ENCODE measurements at regions not wholly inside any gene's neighbourhood (a gene's known extent, or its start where the extent isn't known, plus 50 kb on each side); places are given as distances from the start of the nearest gene placed in this dataset.
A peak's percentile ranks its signal among the peaks of the same experiment; 100 is the strongest.

GRCh38 chr7:101686030-101686429, 56.9 kb upstream of the MYL10 start:
- no peak overlapping the region for H3K9ac ChIP-seq (ENCODE audit: low read length)
- H3K36me3 ChIP-seq (replicated peaks; ENCODE audit: low read depth, low read length) = no peaks in the 10 kb centered on the region
- H3K79me2 ChIP-seq (ENCODE audit: low read length) = no peaks in the 10 kb centered on the region
- H4K20me1 ChIP-seq (ENCODE audit: insufficient read depth, low read length) = no peaks in the 10 kb centered on the region
- H3K4me3 ChIP-seq (ENCODE audit: low read length) = no peak overlapping the region
- H3K4me2 ChIP-seq (ENCODE audit: low read length) = no peak overlapping the region
- no peak overlapping the region for H2AFZ ChIP-seq (ENCODE audit: low read depth, low read length)
- H3K27me3 ChIP-seq (ENCODE audit: low read depth, low read length) = no peaks in the 10 kb centered on the region
- no peak for TF ChIP-seq EZH2phosphoT487 (IDR thresholded peaks at IDR 0.05; ENCODE audit: low read depth)
- no peak overlapping the region for H3K27ac ChIP-seq (ENCODE audit: low read length)
- no peaks in the 10 kb centered on the region for H3K9me3 ChIP-seq (ENCODE audit: insufficient read depth, low read length)
- peaks cover 8% of the 10 kb centered on the region; the same call in 1 of the 2 replicates for H3K4me1 ChIP-seq (ENCODE audit: low read length)

- Histone ChIP-seq H3K9me3 (ENCODE audit: insufficient read depth, low read length) (no peaks in the 10 kb centered on the region), H3K36me3 (replicated peaks; ENCODE audit: low read depth, low read length) (no peaks in the 10 kb centered on the region), H4K20me1 (ENCODE audit: insufficient read depth, low read length) (no peaks in the 10 kb centered on the region), H3K27me3 (ENCODE audit: low read depth, low read length) (peaks cover 2% of the 10 kb centered on the region; the same call in 1 of the 2 replicates), H3K4me1 (ENCODE audit: low read length) (peaks cover 8% of the 10 kb centered on the region; the same call in 1 of the 2 replicates), H3K4me3 (ENCODE audit: low read length) (no peak overlapping the region), H3K79me2 (ENCODE audit: low read length) (no peaks in the 10 kb centered on the region), H3K27ac (ENCODE audit: low read length) (no peak overlapping the region), H2AFZ (ENCODE audit: low read depth, low read length) (no peak overlapping the region), H3K9ac (ENCODE audit: low read length) (no peak overlapping the region), H3K4me2 (ENCODE audit: low read length) (no peak overlapping the region)
- TF ChIP-seq CTCF (IDR thresholded peaks at IDR 0.05; ENCODE audit: low read depth, low read length) = no peak
- no peak for TF ChIP-seq EZH2phosphoT487 (IDR thresholded peaks at IDR 0.05; ENCODE audit: low read depth)
Observed at GRCh38 chr7:101687081-101687480, 58.0 kb upstream of the MYL10 start.

DNA sequence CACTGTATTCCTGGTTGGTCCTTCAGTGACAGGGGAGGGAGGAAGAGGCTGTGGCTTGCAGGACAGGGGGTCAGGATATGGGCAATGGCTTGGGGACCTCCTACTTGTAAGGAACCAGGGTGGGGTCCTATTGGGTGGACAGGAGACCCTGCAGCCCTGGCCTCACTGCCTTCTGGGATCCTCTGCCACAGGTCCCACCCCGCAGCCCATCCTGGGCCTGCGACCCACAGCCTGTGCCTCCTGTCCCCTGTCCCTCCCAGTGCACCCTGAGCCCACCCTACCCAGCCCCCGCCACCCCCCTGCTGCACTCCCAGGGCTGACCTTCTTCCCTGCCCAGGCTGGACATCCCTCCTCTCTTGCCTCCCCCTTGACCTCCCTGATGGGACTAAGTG, 58.7 kb upstream of the MYL10 start:
- no peak for TF ChIP-seq CTCF (IDR thresholded peaks at IDR 0.05; ENCODE audit: low read depth, low read length)
- TF ChIP-seq EZH2phosphoT487 (IDR thresholded peaks at IDR 0.05; ENCODE audit: low read depth) = no peak
- no peak overlapping the region for H3K27ac ChIP-seq (ENCODE audit: low read length)
- H3K27me3 ChIP-seq (ENCODE audit: low read depth, low read length) = peaks cover 6% of the 10 kb centered on the region; the same call in 1 of the 2 replicates
- peak overlapping the region; percentile 82 for H3K4me3 ChIP-seq (ENCODE audit: low read length)
- H3K79me2 ChIP-seq (ENCODE audit: low read length) = no peaks in the 10 kb centered on the region
- no peaks in the 10 kb centered on the region for H3K9me3 ChIP-seq (ENCODE audit: insufficient read depth, low read length)
- no peaks in the 10 kb centered on the region for H3K36me3 ChIP-seq (replicated peaks; ENCODE audit: low read depth, low read length)
- peaks cover 8% of the 10 kb centered on the region; the same call in 1 of the 2 replicates for H3K4me1 ChIP-seq (ENCODE audit: low read length)
- H2AFZ ChIP-seq (ENCODE audit: low read depth, low read length) = 0 out of 2 replicates have a peak overlapping the region, but pooled peaks have one; percentile 96
- H4K20me1 ChIP-seq (ENCODE audit: insufficient read depth, low read length) = no peaks in the 10 kb centered on the region
- peak overlapping the region; percentile 76 for H3K9ac ChIP-seq (ENCODE audit: low read length)
- H3K4me2 ChIP-seq (ENCODE audit: low read length) = peak overlapping the region; percentile 98

DNA sequence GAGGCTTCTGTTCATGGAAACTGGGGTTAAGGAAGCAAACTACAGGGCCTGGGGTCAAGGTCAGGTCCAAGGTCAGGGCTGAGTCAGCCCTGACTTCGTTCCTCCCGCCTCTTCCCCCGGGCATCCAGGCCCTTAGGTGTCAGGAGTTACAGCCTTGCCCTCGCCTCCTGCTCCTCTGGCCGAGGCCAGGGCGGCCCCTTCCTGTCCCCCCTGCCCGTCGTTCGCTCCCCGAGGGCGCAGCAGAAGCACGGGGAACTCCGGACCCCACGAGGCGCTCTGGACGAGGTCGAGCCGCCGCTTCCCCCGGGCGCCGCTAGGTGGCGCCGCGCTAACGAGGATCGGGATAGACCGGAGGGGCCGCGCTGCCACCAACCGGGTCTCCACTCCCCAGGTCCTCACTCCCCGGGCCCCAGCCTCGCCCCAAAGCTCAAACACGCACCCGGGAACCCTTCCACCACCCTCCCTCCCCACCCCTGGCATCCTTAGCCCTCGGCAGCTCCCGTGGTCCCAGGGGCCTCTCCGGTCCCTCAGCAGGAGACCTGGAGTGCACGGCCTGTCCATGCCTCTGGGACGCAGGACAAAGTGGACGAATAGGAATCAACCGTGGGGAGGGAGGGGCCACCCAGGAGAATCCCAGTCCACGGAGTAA, 59.2 kb upstream of the MYL10 start:
- H3K4me3 ChIP-seq (ENCODE audit: low read length) = peak overlapping the region; percentile 82
- H2AFZ ChIP-seq (ENCODE audit: low read depth, low read length) = peak overlapping the region; percentile 96; the same call in 1 of the 2 replicates
- H3K79me2 ChIP-seq (ENCODE audit: low read length) = no peaks in the 10 kb centered on the region
- peaks cover 8% of the 10 kb centered on the region; the same call in 1 of the 2 replicates for H3K4me1 ChIP-seq (ENCODE audit: low read length)
- H3K36me3 ChIP-seq (replicated peaks; ENCODE audit: low read depth, low read length) = no peaks in the 10 kb centered on the region
- H3K27ac ChIP-seq (ENCODE audit: low read length) = no peak overlapping the region
- peaks cover 6% of the 10 kb centered on the region; the same call in 1 of the 2 replicates for H3K27me3 ChIP-seq (ENCODE audit: low read depth, low read length)
- no peaks in the 10 kb centered on the region for H3K9me3 ChIP-seq (ENCODE audit: insufficient read depth, low read length)
- H3K4me2 ChIP-seq (ENCODE audit: low read length) = peak overlapping the region; percentile 98
- no peaks in the 10 kb centered on the region for H4K20me1 ChIP-seq (ENCODE audit: insufficient read depth, low read length)
- peak overlapping the region; percentile 76 for H3K9ac ChIP-seq (ENCODE audit: low read length)
- no peak for TF ChIP-seq EZH2phosphoT487 (IDR thresholded peaks at IDR 0.05; ENCODE audit: low read depth)
- peak; percentile 84 for TF ChIP-seq CTCF (IDR thresholded peaks at IDR 0.05; ENCODE audit: low read depth, low read length)

Data from OCI-LY3 (cell line).